Caco-2 (cell line): ENCODE measurements at regions not wholly inside any gene's neighbourhood (a gene's known extent, or its start where the extent isn't known, plus 50 kb on each side); places are given as distances from the start of the nearest gene placed in this dataset.
A peak's percentile ranks its signal among the peaks of the same experiment; 100 is the strongest.

Source experiments
- BruUV-seq: library from RNA; stranded (reverse); fragments of 400-500 nt; replicated peaks from 2 replicates; lab custom pipeline; 2021; lab: Mats Ljungman, UMichigan
- CTCF ChIA-PET: fragments of 300-600 bp; sonication (Branson Sonifier 250); formaldehyde crosslinking; loops from one replicate; lab custom pipeline; 2022; ENCODE audit warnings: antibody characterized with exemption; lab: Charles Lee
- POLR2A ChIA-PET: fragments of 300-600 bp; sonication (Branson Sonifier 250); formaldehyde crosslinking; loops from one replicate; lab custom pipeline; 2022; ENCODE audit warnings: antibody characterized with exemption; lab: Charles Lee
- DNase-seq, 2 experiments: peaks; one replicate each; pipeline versions ENCODE4 v3.0.0 to v3.0.0-alpha.2; 2020 to 2022
- H3K27me3 ChIP-seq: replicated peaks from 2 replicates; pipeline ENCODE4 v1.6.0; 2011; ENCODE audit warnings: low read length; ENCODE audit not compliant: control insufficient read depth, insufficient read depth
- H3K36me3 ChIP-seq: 2 replicates; pipeline ENCODE4 v1.5.1; 2011; ENCODE audit warnings: low read length; ENCODE audit not compliant: control insufficient read depth, insufficient read depth
- H3K4me1 ChIP-seq: fragments of 250-450 bp; sonication (Bioruptor Pico); 2 replicates; pipeline ENCODE4 v1.5.1; 2020; ENCODE audit warnings: mild to moderate bottlenecking
- H3K4me3 ChIP-seq: 2 replicates; pipeline ENCODE4 v1.5.1; 2011; ENCODE audit warnings: low read depth, mild to moderate bottlenecking, control low read depth, low read length
- H3K9me3 ChIP-seq: fragments of 250-450 bp; sonication (Bioruptor Pico); 2 replicates; pipeline ENCODE4 v1.5.1; 2020; ENCODE audit warnings: mild to moderate bottlenecking, moderate library complexity
- H3K27ac Mint-ChIP-seq: one replicate; pipeline ENCODE4 v1.8.0; 2022; ENCODE audit warnings: mixed read lengths; ENCODE audit not compliant: unreplicated experiment
- H3K27me3 Mint-ChIP-seq: one replicate; pipeline ENCODE4 v1.8.0; 2022; ENCODE audit warnings: mixed read lengths; ENCODE audit not compliant: insufficient read depth, unreplicated experiment
- H3K36me3 Mint-ChIP-seq: one replicate; pipeline ENCODE4 v1.8.0; 2022; ENCODE audit warnings: mild to moderate bottlenecking, mixed read lengths; ENCODE audit not compliant: insufficient read depth, unreplicated experiment
- H3K4me1 Mint-ChIP-seq: one replicate; pipeline ENCODE4 v1.8.0; 2022; ENCODE audit warnings: low read depth, mixed read lengths; ENCODE audit not compliant: unreplicated experiment
- H3K4me3 Mint-ChIP-seq: one replicate; pipeline ENCODE4 v1.8.0; 2022; ENCODE audit warnings: mild to moderate bottlenecking, moderate library complexity, mixed read lengths; ENCODE audit not compliant: unreplicated experiment
- H3K9me3 Mint-ChIP-seq: one replicate; pipeline ENCODE4 v1.8.0; 2022; ENCODE audit warnings: mixed read lengths; ENCODE audit not compliant: unreplicated experiment
- intact Hi-C: fragments of 100-400 bp; cut with micrococcal nuclease; formaldehyde crosslinking; loops from one replicate; pipeline ENCODE4 v1.10.0; 2022; ENCODE audit not compliant: unreplicated experiment
- TF ChIP-seq, protein P1 (sequence below), 2 experiments: fragments of 200-600 bp in 1 of 2; IDR thresholded peaks; 1 replicate in 1 of 2; 2 replicates in 1 of 2; pipeline versions ENCODE4 v1.5.1 to v1.8.0; 2011 to 2022; ENCODE audit warnings: antibody characterized with exemption in 1 of 2, control low read depth in 1 of 2, inconsistent platforms in 1 of 2, low read depth in 1 of 2, low read length in 1 of 2, mild to moderate bottlenecking in 1 of 2, moderate library complexity in 1 of 2; ENCODE audit not compliant: insufficient read depth in 1 of 2, severe bottlenecking in 1 of 2, unreplicated experiment in 1 of 2

- Mint-ChIP-seq H3K9me3 (peaks cover 56% of the 10 kb centered on the region), H3K4me3 (no peak overlapping the region), H3K36me3 (no peaks in the 10 kb centered on the region), H3K27me3 (no peaks in the 10 kb centered on the region), H3K4me1 (peaks cover 12% of the 10 kb centered on the region), H3K27ac (no peak overlapping the region)
- POLR2A ChIA-PET = no interaction called here
- no TSS peak for BruUV-seq
- H3K9me3 ChIP-seq = peaks cover 44% of the 10 kb centered on the region
- CTCF ChIA-PET = no interaction called here
- H3K27me3 ChIP-seq = no peaks in the 10 kb centered on the region
- no peaks in the 10 kb centered on the region for H3K36me3 ChIP-seq
- intact Hi-C loops = no loop called here
- DNase-seq = no peak
- TF ChIP-seq, protein P1, sequence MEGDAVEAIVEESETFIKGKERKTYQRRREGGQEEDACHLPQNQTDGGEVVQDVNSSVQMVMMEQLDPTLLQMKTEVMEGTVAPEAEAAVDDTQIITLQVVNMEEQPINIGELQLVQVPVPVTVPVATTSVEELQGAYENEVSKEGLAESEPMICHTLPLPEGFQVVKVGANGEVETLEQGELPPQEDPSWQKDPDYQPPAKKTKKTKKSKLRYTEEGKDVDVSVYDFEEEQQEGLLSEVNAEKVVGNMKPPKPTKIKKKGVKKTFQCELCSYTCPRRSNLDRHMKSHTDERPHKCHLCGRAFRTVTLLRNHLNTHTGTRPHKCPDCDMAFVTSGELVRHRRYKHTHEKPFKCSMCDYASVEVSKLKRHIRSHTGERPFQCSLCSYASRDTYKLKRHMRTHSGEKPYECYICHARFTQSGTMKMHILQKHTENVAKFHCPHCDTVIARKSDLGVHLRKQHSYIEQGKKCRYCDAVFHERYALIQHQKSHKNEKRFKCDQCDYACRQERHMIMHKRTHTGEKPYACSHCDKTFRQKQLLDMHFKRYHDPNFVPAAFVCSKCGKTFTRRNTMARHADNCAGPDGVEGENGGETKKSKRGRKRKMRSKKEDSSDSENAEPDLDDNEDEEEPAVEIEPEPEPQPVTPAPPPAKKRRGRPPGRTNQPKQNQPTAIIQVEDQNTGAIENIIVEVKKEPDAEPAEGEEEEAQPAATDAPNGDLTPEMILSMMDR (IDR thresholded peaks at IDR 0.05; ENCODE audit: insufficient read depth in 1 of 2, low read depth in 1 of 2, low read length in 1 of 2, severe bottlenecking in 1 of 2, unreplicated experiment in 1 of 2) = no peak
- no peak overlapping the region for H3K4me3 ChIP-seq
- H3K4me1 ChIP-seq = peaks cover 16% of the 10 kb centered on the region
Observed at GRCh38 chr11:129536338-129536737, 160.7 kb downstream of the BARX2 start.

DNA sequence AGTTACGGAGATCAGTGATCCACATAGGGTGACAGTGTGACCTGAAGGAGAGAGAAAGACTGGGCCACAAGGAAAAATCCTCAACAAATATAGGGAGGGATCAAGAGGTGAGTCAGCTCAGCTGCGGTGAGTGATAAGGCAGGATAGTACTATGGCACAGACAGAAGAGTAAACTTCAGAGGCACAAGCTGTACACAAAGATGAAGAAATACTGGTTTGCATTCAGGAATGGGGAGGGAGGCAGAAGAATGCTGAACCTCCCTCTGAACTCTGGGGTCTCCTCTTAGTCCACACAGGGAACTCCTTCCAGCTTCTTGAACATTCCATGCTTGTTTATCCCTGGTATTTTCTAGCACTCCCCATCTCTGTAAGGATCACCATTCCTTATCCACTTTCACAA, 162.7 kb downstream of the BARX2 start:
- ChIA-PET CTCF (interaction anchor here (1.3 kb wide), 1 partner anchor 163 kb away, joined by 3 read pairs; the partner anchor contains the start of gene BARX2), POLR2A (no interaction called here)
- TF ChIP-seq, protein P1 (IDR thresholded peaks at IDR 0.05; ENCODE audit: insufficient read depth in 1 of 2, low read depth in 1 of 2, low read length in 1 of 2, severe bottlenecking in 1 of 2, unreplicated experiment in 1 of 2) = no peak
- no peaks in the 10 kb centered on the region for H3K27me3 Mint-ChIP-seq
- Histone ChIP-seq H3K9me3 (peaks cover 44% of the 10 kb centered on the region), H3K4me1 (peaks cover 16% of the 10 kb centered on the region), H3K4me3 (no peak overlapping the region), H3K27me3 (no peaks in the 10 kb centered on the region), H3K36me3 (peaks cover 1% of the 10 kb centered on the region; the same call in 1 of the 2 replicates)
- H3K27ac Mint-ChIP-seq = peak overlapping the region; percentile 6
- intact Hi-C loops = loop anchor here (1.0 kb wide), 1 partner anchor 78 kb away; no protein-coding TSS in a partner anchor
- no TSS peak for BruUV-seq
- DNase-seq = peak; percentile 63 to 68
- H3K9me3 Mint-ChIP-seq = peaks cover 64% of the 10 kb centered on the region
- no peak overlapping the region for H3K4me3 Mint-ChIP-seq
- peaks cover 12% of the 10 kb centered on the region for H3K4me1 Mint-ChIP-seq
- H3K36me3 Mint-ChIP-seq = no peaks in the 10 kb centered on the region

DNA sequence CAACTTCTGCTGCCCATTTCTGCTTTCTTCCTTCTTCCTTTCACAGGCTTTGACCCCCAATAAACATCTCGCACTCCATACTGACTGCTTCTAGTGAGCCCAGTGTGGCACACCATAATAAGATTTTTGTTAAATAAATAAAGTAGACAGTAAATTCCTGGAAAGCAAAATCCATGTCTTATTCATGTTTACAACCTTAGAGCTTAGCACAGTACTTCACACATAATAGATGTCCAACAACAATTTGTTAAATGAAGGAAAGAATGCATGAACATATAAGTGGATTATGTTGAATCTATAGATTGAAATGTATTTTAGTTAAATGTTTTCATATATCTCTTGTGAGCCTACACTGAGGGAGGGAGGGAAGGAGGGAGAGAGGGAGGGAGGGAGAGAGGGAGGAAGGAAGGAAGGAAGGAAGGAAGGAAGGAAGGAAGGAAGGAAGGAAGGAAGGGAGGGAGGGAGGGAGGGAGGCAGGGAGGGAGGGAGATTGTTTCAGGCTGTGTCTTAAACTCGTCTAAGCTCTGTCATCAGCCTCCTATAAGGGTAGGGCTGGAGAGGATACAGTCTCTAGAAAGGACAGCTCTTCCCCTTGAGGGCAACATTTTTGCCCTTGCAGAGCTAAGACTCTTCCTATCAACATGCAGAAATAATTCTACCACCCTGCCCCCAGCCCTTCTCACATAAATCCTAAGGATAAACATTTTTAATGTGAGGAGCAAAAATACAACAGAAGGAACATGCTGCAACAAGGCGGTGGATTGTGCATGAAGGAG, 168.1 kb downstream of the BARX2 start:
- H3K4me3 ChIP-seq = no peak overlapping the region
- H3K9me3 Mint-ChIP-seq = peaks cover 23% of the 10 kb centered on the region
- H3K4me3 Mint-ChIP-seq = no peak overlapping the region
- H3K36me3 Mint-ChIP-seq = no peaks in the 10 kb centered on the region
- ChIA-PET CTCF (interaction anchor here (0.5 to 1.0 kb wide), 2 partner anchors 15 to 507 kb away, joined by 3 read pairs; no protein-coding TSS in a partner anchor), POLR2A (no interaction called here)
- intact Hi-C loops = no loop called here
- TF ChIP-seq, protein P1 (IDR thresholded peaks at IDR 0.05; ENCODE audit: insufficient read depth in 1 of 2, low read depth in 1 of 2, low read length in 1 of 2, severe bottlenecking in 1 of 2, unreplicated experiment in 1 of 2) = no peak
- BruUV-seq = no TSS peak
- no peak overlapping the region for H3K27ac Mint-ChIP-seq
- peaks cover 1% of the 10 kb centered on the region; the same call in 1 of the 2 replicates for H3K36me3 ChIP-seq
- DNase-seq = no peak
- no peaks in the 10 kb centered on the region for H3K27me3 ChIP-seq
- H3K4me1 ChIP-seq = peaks cover 2% of the 10 kb centered on the region
- peaks cover 13% of the 10 kb centered on the region for H3K9me3 ChIP-seq
- peaks cover 2% of the 10 kb centered on the region for H3K4me1 Mint-ChIP-seq
- peaks cover 9% of the 10 kb centered on the region for H3K27me3 Mint-ChIP-seq
